ENCODE measurements at regions not wholly inside any gene's neighbourhood (a gene's known extent, or its start where the extent isn't known, plus 50 kb on each side); places are given as distances from the start of the nearest gene placed in this dataset.

DNA sequence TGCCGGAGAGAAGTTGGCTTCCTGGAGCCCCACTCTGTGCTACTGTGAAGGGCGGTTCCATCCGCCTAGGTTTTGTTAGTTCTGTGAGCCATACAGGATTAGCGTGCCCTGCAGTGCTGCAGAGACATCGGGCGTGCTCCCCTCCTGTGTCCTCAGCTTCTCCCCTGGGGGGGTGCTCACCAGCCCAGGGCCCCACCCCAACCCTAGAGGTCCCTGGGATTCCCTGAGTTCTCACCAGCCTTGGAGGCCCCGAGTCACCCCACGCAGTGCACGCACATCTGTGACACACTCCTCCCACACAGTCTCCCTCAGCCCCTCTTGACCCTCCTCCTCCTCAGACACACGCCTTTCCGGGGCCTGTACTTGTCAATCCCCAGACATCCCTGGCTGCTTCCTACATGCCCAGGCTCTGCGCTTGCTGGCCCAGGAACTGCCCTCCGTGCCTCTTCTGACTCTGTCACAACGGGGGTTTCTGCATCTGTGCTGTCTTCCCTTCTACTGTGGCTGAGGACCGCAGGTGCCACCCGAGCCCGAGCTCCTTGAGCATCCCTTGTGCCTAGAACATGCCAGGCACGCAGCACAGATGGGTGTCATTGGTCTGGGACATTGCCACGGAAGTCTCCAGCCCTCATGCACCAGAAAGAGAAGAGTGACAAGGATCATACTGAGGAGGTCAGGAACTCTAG is 123.2 kb upstream of the RPS6KA2 start:
- Mint-ChIP-seq H3K9me3 (no peaks in the 10 kb centered on the region), H3K27ac (no peak overlapping the region), H3K4me3 (no peak overlapping the region), H3K4me1 (ENCODE audit: unreplicated experiment) (peaks cover 8% of the 10 kb centered on the region), H3K36me3 (no peaks in the 10 kb centered on the region), H3K27me3 (peaks cover 21% of the 10 kb centered on the region)
- no peak for DNase-seq (ENCODE audit: extremely low spot score, unreplicated experiment)
- TF ChIP-seq, protein P1, sequence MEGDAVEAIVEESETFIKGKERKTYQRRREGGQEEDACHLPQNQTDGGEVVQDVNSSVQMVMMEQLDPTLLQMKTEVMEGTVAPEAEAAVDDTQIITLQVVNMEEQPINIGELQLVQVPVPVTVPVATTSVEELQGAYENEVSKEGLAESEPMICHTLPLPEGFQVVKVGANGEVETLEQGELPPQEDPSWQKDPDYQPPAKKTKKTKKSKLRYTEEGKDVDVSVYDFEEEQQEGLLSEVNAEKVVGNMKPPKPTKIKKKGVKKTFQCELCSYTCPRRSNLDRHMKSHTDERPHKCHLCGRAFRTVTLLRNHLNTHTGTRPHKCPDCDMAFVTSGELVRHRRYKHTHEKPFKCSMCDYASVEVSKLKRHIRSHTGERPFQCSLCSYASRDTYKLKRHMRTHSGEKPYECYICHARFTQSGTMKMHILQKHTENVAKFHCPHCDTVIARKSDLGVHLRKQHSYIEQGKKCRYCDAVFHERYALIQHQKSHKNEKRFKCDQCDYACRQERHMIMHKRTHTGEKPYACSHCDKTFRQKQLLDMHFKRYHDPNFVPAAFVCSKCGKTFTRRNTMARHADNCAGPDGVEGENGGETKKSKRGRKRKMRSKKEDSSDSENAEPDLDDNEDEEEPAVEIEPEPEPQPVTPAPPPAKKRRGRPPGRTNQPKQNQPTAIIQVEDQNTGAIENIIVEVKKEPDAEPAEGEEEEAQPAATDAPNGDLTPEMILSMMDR (conservative IDR thresholded peaks at IDR 0.05) = no peak

DNA sequence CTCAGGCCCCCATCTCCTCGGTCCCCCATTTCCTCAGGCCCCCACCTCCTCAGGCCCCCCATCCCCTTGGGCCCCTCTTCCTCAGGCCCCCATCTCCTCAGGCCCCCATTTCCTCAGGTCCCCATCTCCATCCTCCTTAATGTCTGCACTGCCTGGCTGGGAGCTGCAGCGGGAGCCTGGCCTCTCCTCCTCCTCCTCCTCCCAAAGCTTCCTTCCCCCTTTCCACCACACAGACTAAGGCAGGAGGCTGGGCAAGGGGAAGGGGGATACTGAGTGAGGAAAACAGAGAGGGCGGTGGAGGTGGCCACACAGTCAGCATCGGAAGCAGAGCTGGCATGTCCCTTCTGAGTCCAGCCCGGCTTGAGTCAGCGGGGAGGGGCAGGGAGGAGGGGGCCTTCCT is 122.6 kb upstream of the RPS6KA2 start:
- Mint-ChIP-seq H3K27me3 (peaks cover 21% of the 10 kb centered on the region), H3K9me3 (no peaks in the 10 kb centered on the region), H3K27ac (no peak overlapping the region), H3K4me1 (ENCODE audit: unreplicated experiment) (peaks cover 8% of the 10 kb centered on the region), H3K4me3 (no peak overlapping the region), H3K36me3 (no peaks in the 10 kb centered on the region)
- TF ChIP-seq, protein P1 (conservative IDR thresholded peaks at IDR 0.05) = no peak
- no peak for DNase-seq (ENCODE audit: extremely low spot score, unreplicated experiment)

DNA sequence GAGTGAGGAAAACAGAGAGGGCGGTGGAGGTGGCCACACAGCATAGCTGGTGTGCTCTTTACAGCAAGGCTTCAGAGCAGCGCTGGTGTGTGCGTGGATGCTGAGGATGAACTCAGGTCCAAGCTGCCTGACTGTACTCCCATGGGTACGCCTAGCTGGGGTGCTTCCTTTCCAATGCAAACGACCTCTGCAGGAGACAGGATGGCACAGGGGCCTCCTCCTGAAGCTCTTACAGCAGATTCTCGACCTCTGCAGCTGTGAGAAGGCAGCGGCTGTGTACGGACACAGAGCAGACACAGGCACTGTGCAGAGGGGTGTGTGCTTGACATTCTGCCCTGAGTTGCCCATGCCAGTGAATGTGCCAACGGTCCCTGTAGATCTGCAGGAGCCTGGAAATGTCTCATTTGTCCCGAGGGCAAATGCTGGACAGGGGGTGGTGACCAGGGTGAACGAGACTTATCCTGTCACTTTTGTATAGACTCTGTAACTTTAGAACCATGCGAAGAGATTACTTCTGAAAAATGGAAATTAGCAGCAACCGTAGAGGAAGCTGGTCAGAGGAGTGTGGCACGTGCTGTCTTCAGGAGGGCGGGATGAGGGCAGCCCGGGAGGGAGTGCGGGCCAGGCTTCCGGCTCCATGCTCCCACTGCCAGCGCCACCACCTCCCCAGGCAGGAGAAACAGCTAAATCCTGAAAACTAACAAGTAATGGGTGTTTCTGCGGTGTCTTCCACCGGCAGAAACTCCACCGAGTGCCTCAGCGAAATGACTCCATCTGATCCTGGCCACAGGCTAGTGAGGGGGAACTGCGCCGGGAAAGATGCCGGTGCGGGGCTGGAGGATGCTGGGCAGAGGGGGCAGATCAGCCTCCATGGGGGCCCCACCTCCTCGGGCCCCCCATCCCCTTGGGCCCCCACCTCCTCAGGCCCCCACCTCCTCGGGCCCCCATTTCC is 120.9 kb upstream of the RPS6KA2 start:
- Mint-ChIP-seq H3K27me3 (peaks cover 21% of the 10 kb centered on the region), H3K9me3 (no peaks in the 10 kb centered on the region), H3K27ac (no peak overlapping the region), H3K4me1 (ENCODE audit: unreplicated experiment) (peaks cover 13% of the 10 kb centered on the region), H3K36me3 (no peaks in the 10 kb centered on the region), H3K4me3 (no peak overlapping the region)
- TF ChIP-seq, protein P1 (conservative IDR thresholded peaks at IDR 0.05) = no peak
- no peak for DNase-seq (ENCODE audit: extremely low spot score, unreplicated experiment)

DNA sequence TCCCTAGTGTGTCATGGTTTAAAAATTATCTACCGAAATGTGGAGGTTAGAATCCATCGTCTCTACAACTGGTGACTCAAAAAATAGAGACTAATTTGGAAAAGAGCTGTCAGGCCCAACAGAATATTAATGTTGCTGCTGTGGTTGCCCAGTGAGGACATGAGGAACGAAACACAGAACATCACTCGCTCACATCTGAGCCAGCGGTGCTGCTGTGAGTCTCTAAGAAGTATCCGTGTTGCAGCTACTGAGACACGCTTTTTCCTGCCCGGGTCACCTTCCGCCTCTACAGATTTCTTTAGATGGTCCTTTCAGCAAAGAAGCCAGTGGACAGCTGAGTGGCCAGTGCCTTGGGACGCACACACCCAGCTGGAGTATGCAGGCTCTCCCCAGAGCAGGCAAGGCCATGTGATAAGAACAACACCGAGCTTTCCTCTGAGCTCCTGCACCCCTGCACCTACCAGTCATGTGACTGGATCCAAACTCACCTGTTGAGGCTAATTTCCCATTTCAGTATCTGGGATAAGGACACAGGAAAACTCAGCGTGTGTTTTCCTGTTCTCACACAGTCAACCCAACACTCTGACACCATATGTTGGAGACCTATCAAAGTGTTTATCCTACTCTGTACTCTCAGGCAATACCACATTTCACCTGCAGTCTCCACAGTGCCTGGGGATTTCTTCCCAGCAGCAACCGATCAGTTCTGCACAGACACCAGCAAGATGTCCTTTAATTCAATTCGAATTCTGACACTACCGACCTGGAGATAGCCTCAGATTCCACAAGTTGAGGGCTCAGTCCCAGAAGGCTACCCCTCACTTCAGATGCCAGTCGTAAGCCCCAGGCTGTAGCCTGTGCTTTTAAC is 119.0 kb upstream of the RPS6KA2 start:
- no peak overlapping the region for H3K27ac Mint-ChIP-seq
- no peaks in the 10 kb centered on the region for H3K36me3 Mint-ChIP-seq
- no peak overlapping the region for H3K4me3 Mint-ChIP-seq
- H3K9me3 Mint-ChIP-seq = no peaks in the 10 kb centered on the region
- TF ChIP-seq, protein P1 (conservative IDR thresholded peaks at IDR 0.05) = peak; percentile 36
- peaks cover 9% of the 10 kb centered on the region for H3K4me1 Mint-ChIP-seq (ENCODE audit: unreplicated experiment)
- peaks cover 25% of the 10 kb centered on the region for H3K27me3 Mint-ChIP-seq
- no peak for DNase-seq (ENCODE audit: extremely low spot score, unreplicated experiment)
